ENCODE measurements at regions not wholly inside any gene's neighbourhood (a gene's known extent, or its start where the extent isn't known, plus 50 kb on each side); places are given as distances from the start of the nearest gene placed in this dataset.

- H3K27me3 Mint-ChIP-seq (ENCODE audit: insufficient read depth, low read depth), result no peaks in the 10 kb centered on the region
- no peaks in the 10 kb centered on the region for H3K9me3 ChIP-seq (ENCODE audit: low read depth)
- H3K27ac ChIP-seq, result no peak overlapping the region
- peaks cover 9% of the 10 kb centered on the region for H3K4me1 ChIP-seq
- H4K20me1 ChIP-seq (ENCODE audit: low read depth), result no peaks in the 10 kb centered on the region
- no peak overlapping the region for H2AFZ ChIP-seq (replicated peaks)
- no peak overlapping the region for H3K4me3 Mint-ChIP-seq
- H3K27me3 ChIP-seq, result no peaks in the 10 kb centered on the region
- no peaks in the 10 kb centered on the region for H3K36me3 ChIP-seq
- TF ChIP-seq EZH2phosphoT487 (IDR thresholded peaks at IDR 0.05) (no peak), CTCF (IDR thresholded peaks at IDR 0.05) (no peak), EZH2 (IDR thresholded peaks at IDR 0.05) (no peak)
- DNase-seq (ENCODE audit: low spot score), result no peak
- peaks cover 11% of the 10 kb centered on the region for H3K4me1 Mint-ChIP-seq
- H3K27ac Mint-ChIP-seq, result no peak overlapping the region
- H3F3A ChIP-seq (ENCODE audit: low read depth), result no peaks in the 10 kb centered on the region
- H3K9me3 Mint-ChIP-seq, result no peaks in the 10 kb centered on the region
- no peaks in the 10 kb centered on the region for H3K79me2 ChIP-seq (ENCODE audit: low read depth)
- H3K4me2 ChIP-seq, result no peak overlapping the region
- H3K4me3 ChIP-seq, result no peak overlapping the region
- no peak overlapping the region for H3K9ac ChIP-seq
- no peaks in the 10 kb centered on the region for H3K36me3 Mint-ChIP-seq
Observed at GRCh38 chr3:153911116-153911515, 210.1 kb upstream of the ARHGEF26 start.

GRCh38 chr3:153919773-153920172 is 201.4 kb upstream of the ARHGEF26 start:
- H3K9me3 ChIP-seq (ENCODE audit: low read depth), result no peaks in the 10 kb centered on the region
- no peak overlapping the region for H2AFZ ChIP-seq (replicated peaks)
- Mint-ChIP-seq H3K4me1 (no peaks in the 10 kb centered on the region), H3K4me3 (no peak overlapping the region), H3K27ac (no peak overlapping the region), H3K36me3 (no peaks in the 10 kb centered on the region), H3K27me3 (ENCODE audit: insufficient read depth, low read depth) (no peaks in the 10 kb centered on the region), H3K9me3 (no peaks in the 10 kb centered on the region)
- no peak overlapping the region for H3K9ac ChIP-seq
- no peaks in the 10 kb centered on the region for H3K4me1 ChIP-seq
- DNase-seq (ENCODE audit: low spot score), result no peak
- no peak for TF ChIP-seq EZH2 (IDR thresholded peaks at IDR 0.05)
- no peak for TF ChIP-seq EZH2phosphoT487 (IDR thresholded peaks at IDR 0.05)
- no peak for TF ChIP-seq CTCF (IDR thresholded peaks at IDR 0.05)
- no peak overlapping the region for H3K27ac ChIP-seq
- no peaks in the 10 kb centered on the region for H3K79me2 ChIP-seq (ENCODE audit: low read depth)
- H4K20me1 ChIP-seq (ENCODE audit: low read depth), result no peaks in the 10 kb centered on the region
- no peaks in the 10 kb centered on the region for H3K27me3 ChIP-seq
- H3F3A ChIP-seq (ENCODE audit: low read depth), result no peaks in the 10 kb centered on the region
- H3K4me2 ChIP-seq, result no peak overlapping the region
- no peaks in the 10 kb centered on the region for H3K36me3 ChIP-seq
- no peak overlapping the region for H3K4me3 ChIP-seq

- Histone ChIP-seq H3K36me3 (no peaks in the 10 kb centered on the region), H3K9me3 (ENCODE audit: low read depth) (no peaks in the 10 kb centered on the region), H3K9ac (no peak overlapping the region), H3K4me2 (no peak overlapping the region), H3K27me3 (no peaks in the 10 kb centered on the region), H4K20me1 (ENCODE audit: low read depth) (no peaks in the 10 kb centered on the region), H3K4me1 (no peaks in the 10 kb centered on the region), H2AFZ (replicated peaks) (no peak overlapping the region), H3K27ac (no peak overlapping the region), H3K79me2 (ENCODE audit: low read depth) (no peaks in the 10 kb centered on the region), H3K4me3 (no peak overlapping the region), H3F3A (ENCODE audit: low read depth) (no peaks in the 10 kb centered on the region)
- no peak overlapping the region for H3K4me3 Mint-ChIP-seq
- no peaks in the 10 kb centered on the region for H3K9me3 Mint-ChIP-seq
- TF ChIP-seq EZH2 (IDR thresholded peaks at IDR 0.05) (no peak), CTCF (IDR thresholded peaks at IDR 0.05) (no peak), EZH2phosphoT487 (IDR thresholded peaks at IDR 0.05) (no peak)
- DNase-seq (ENCODE audit: low spot score), result no peak
- no peak overlapping the region for H3K27ac Mint-ChIP-seq
- no peaks in the 10 kb centered on the region for H3K36me3 Mint-ChIP-seq
- H3K4me1 Mint-ChIP-seq, result no peaks in the 10 kb centered on the region
- H3K27me3 Mint-ChIP-seq (ENCODE audit: insufficient read depth, low read depth), result no peaks in the 10 kb centered on the region
Observed at GRCh38 chr3:153921826-153922225, 199.4 kb upstream of the ARHGEF26 start.
